Vagina (tissue), 2 donors: ENCODE measurements at regions not wholly inside any gene's neighbourhood (a gene's known extent, or its start where the extent isn't known, plus 50 kb on each side); places are given as distances from the start of the nearest gene placed in this dataset.

Experiments used
- POLR2A ChIP-seq, 2 donors: fragments of 450-650 bp; IDR thresholded peaks; one replicate each; pipeline ENCODE4 v1.6.1; 2017; ENCODE audit warnings: antibody characterized with exemption in 2 of 2, mild to moderate bottlenecking in 2 of 2, moderate library complexity in 2 of 2
- POLR2AphosphoS5 ChIP-seq, 2 donors: sonication (generic); formaldehyde crosslinking; IDR thresholded peaks; one replicate each; pipeline ENCODE4 v1.9.0; 2017; ENCODE audit warnings: antibody characterized with exemption in 2 of 2, mild to moderate bottlenecking in 2 of 2, low read depth in 1 of 2; ENCODE audit not compliant: insufficient read depth in 1 of 2
- TF ChIP-seq, protein P1 (sequence below), 3 experiments: fragments of 450-650 bp in 2 of 3; fragments of 200-600 bp in 1 of 3; sonication (generic) in 1 of 3; IDR thresholded peaks; one replicate each; pipeline ENCODE4 v1.5.1; 2017 to 2019; ENCODE audit warnings: antibody characterized with exemption in 3 of 3, mild to moderate bottlenecking in 2 of 3, moderate library complexity in 2 of 3

DNA sequence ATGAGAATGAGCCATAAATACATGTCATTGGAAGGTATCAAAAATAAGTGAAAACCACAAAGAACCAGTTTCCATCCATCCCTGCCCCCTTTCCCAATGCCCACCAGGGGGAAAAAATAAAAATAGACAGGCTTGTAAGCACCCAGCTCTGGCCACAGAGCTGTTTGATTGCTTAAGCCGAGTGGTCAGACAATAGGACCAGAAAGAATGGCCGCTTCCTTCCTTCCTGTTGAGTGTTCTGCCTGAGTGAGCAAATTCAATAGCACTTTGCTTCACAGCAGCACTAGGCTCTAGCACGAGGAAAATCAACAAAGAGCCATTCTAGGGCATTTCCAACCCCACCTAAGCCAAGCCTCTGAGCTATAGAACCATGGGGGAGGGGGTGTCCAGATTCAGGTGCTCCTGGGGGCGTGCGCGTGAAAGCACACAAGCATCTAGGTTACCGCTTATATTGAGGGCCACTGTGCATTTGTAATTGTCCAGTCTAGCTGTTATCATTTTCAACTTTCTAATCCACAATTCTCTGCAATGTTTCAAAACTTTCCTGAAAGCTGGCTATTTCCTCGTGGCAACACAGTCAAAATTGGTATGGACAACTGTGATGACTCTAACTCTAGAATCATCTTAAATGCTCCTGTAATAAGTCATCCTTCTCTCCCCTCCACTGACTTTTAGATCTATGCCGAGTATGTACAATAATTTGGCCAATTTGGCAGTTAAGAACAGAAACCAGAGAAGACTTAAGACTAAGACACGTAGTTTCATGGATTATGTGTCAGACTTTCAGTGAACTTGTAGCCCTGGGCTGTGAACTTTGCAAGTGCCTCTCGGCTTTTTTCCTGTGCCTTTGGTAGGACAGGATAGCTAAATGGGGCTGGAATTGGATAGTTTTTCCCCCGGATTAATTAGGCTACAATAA is 64.3 kb downstream of the SPRY2 start:
- TF ChIP-seq POLR2A (IDR thresholded peaks at IDR 0.05) (no peak), POLR2AphosphoS5 (IDR thresholded peaks at IDR 0.05; ENCODE audit: insufficient read depth in 1 of 2, low read depth in 1 of 2) (no peak)
- TF ChIP-seq, protein P1, sequence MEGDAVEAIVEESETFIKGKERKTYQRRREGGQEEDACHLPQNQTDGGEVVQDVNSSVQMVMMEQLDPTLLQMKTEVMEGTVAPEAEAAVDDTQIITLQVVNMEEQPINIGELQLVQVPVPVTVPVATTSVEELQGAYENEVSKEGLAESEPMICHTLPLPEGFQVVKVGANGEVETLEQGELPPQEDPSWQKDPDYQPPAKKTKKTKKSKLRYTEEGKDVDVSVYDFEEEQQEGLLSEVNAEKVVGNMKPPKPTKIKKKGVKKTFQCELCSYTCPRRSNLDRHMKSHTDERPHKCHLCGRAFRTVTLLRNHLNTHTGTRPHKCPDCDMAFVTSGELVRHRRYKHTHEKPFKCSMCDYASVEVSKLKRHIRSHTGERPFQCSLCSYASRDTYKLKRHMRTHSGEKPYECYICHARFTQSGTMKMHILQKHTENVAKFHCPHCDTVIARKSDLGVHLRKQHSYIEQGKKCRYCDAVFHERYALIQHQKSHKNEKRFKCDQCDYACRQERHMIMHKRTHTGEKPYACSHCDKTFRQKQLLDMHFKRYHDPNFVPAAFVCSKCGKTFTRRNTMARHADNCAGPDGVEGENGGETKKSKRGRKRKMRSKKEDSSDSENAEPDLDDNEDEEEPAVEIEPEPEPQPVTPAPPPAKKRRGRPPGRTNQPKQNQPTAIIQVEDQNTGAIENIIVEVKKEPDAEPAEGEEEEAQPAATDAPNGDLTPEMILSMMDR (IDR thresholded peaks at IDR 0.05), result no peak
